Type B pancreatic cell (in vitro differentiated cells): ENCODE measurements at regions not wholly inside any gene's neighbourhood (a gene's known extent, or its start where the extent isn't known, plus 50 kb on each side); places are given as distances from the start of the nearest gene placed in this dataset.

Experiments
- DNase-seq: peaks from one replicate; pipeline ENCODE4 v3.0.0; 2021; ENCODE audit warnings: mixed read lengths; ENCODE audit not compliant: unreplicated experiment; ENCODE audit errors: extremely low spot score
- H3K27ac Mint-ChIP-seq: 2 replicates; pipeline ENCODE4 v1.8.0; 2021; ENCODE audit warnings: mild to moderate bottlenecking, mixed read lengths
- H3K27me3 Mint-ChIP-seq: 2 replicates; pipeline ENCODE4 v1.8.0; 2021; ENCODE audit warnings: mixed read lengths
- H3K36me3 Mint-ChIP-seq: 2 replicates; pipeline ENCODE4 v1.8.0; 2021; ENCODE audit warnings: mixed read lengths
- H3K4me1 Mint-ChIP-seq: one replicate; pipeline ENCODE4 v1.8.0; 2021; ENCODE audit warnings: mixed read lengths; ENCODE audit not compliant: unreplicated experiment
- H3K4me3 Mint-ChIP-seq: 2 replicates; pipeline ENCODE4 v1.8.0; 2021; ENCODE audit warnings: mild to moderate bottlenecking, mixed read lengths
- H3K9me3 Mint-ChIP-seq: 2 replicates; pipeline ENCODE4 v1.8.0; 2021; ENCODE audit warnings: mixed read lengths
- TF ChIP-seq, protein P1 (sequence below): fragments of 200-600 bp; sonication (generic); conservative IDR thresholded peaks from 2 replicates; pipeline ENCODE4 v1.5.0; 2021; ENCODE audit warnings: antibody characterized with exemption, mild to moderate bottlenecking

DNA sequence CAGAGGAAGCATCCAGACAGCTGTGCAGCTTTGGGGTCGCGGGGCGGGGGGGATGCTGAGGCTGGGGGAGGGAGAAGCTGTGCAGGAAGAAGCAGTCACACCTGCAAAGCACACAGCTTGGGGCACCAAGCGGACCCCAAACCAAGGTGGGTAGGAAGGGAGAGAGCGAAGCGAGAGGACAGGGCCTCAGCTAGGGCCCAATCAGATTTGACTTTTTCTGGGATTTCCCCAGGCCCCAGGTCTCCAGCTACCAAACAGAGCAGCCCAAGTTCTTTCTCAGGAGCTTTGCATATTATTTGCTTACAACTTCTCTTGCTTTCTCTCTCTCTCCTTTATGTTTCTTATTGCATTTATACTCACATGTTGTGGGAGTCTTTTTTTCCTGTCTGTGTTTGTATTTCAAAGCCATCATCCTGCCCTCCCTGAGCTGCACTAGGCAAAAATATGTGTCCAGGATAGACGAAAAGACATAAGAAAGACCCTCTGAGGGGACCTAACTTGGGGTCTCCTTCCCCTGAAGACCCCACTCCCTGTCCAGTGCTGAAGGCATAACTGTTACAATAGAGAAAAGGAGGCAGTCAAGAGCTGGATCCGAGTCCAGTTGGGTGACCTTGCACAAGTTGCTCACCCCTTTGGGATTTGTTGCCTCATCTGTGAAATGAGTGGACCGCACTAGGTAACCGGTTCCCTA is 50.6 kb upstream of the SMNDC1 start:
- H3K4me1 Mint-ChIP-seq = peaks cover 18% of the 10 kb centered on the region
- H3K4me3 Mint-ChIP-seq = no peak overlapping the region
- DNase-seq = no peak
- TF ChIP-seq, protein P1, sequence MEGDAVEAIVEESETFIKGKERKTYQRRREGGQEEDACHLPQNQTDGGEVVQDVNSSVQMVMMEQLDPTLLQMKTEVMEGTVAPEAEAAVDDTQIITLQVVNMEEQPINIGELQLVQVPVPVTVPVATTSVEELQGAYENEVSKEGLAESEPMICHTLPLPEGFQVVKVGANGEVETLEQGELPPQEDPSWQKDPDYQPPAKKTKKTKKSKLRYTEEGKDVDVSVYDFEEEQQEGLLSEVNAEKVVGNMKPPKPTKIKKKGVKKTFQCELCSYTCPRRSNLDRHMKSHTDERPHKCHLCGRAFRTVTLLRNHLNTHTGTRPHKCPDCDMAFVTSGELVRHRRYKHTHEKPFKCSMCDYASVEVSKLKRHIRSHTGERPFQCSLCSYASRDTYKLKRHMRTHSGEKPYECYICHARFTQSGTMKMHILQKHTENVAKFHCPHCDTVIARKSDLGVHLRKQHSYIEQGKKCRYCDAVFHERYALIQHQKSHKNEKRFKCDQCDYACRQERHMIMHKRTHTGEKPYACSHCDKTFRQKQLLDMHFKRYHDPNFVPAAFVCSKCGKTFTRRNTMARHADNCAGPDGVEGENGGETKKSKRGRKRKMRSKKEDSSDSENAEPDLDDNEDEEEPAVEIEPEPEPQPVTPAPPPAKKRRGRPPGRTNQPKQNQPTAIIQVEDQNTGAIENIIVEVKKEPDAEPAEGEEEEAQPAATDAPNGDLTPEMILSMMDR = no peak
- no peaks in the 10 kb centered on the region for H3K36me3 Mint-ChIP-seq
- peaks cover 16% of the 10 kb centered on the region for H3K27me3 Mint-ChIP-seq
- H3K9me3 Mint-ChIP-seq = peaks cover 3% of the 10 kb centered on the region
- no peak overlapping the region for H3K27ac Mint-ChIP-seq

- TF ChIP-seq, protein P1 = no peak
- H3K4me1 Mint-ChIP-seq = peaks cover 18% of the 10 kb centered on the region
- H3K27me3 Mint-ChIP-seq = peaks cover 16% of the 10 kb centered on the region
- no peak for DNase-seq
- no peaks in the 10 kb centered on the region for H3K36me3 Mint-ChIP-seq
- peaks cover 3% of the 10 kb centered on the region for H3K9me3 Mint-ChIP-seq
- no peak overlapping the region for H3K4me3 Mint-ChIP-seq
- H3K27ac Mint-ChIP-seq = peak overlapping the region; percentile 57
Observed at GRCh38 chr10:110355922-110356627, 51.4 kb upstream of the SMNDC1 start.

DNA sequence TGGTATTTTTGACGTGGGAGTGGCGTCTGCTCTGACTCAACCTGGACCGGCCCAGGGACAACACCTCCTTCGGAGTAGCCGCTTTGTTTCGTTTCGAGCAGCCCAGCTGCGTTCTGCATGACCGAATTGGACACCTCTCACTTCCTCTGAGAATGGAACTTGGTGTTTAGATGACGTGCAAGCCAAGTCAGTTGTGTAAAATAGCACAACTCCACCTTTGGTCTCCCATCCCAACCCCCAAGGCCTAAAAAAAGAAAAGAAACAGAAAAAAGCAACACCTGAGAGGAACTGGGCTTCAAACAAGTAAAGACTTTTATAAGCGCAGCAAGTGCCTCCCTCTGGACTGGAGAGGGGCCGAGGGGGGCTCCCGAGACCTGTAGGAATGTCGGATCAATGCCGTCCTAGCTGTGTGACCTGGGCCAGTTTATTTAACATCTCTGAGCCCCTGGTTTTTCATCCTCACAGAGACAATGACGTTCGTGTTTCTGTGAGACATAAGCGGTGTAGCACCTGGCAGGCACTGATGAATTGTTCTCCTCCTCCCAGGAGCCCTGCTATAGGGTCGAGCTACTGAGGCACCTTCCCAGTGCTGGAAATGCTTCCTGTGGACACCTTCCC is 52.0 kb upstream of the SMNDC1 start:
- peaks cover 3% of the 10 kb centered on the region for H3K9me3 Mint-ChIP-seq
- no peak overlapping the region for H3K4me3 Mint-ChIP-seq
- peaks cover 19% of the 10 kb centered on the region for H3K4me1 Mint-ChIP-seq
- no peaks in the 10 kb centered on the region for H3K36me3 Mint-ChIP-seq
- DNase-seq = no peak
- TF ChIP-seq, protein P1 = no peak
- H3K27me3 Mint-ChIP-seq = peaks cover 13% of the 10 kb centered on the region
- H3K27ac Mint-ChIP-seq = peak overlapping the region; percentile 57

GRCh38 chr10:110357252-110357780 is 52.6 kb upstream of the SMNDC1 start:
- no peak overlapping the region for H3K4me3 Mint-ChIP-seq
- H3K27me3 Mint-ChIP-seq = peaks cover 17% of the 10 kb centered on the region
- no peak overlapping the region for H3K27ac Mint-ChIP-seq
- peaks cover 3% of the 10 kb centered on the region for H3K9me3 Mint-ChIP-seq
- H3K36me3 Mint-ChIP-seq = no peaks in the 10 kb centered on the region
- peaks cover 23% of the 10 kb centered on the region for H3K4me1 Mint-ChIP-seq
- DNase-seq = no peak
- TF ChIP-seq, protein P1 = no peak

DNA sequence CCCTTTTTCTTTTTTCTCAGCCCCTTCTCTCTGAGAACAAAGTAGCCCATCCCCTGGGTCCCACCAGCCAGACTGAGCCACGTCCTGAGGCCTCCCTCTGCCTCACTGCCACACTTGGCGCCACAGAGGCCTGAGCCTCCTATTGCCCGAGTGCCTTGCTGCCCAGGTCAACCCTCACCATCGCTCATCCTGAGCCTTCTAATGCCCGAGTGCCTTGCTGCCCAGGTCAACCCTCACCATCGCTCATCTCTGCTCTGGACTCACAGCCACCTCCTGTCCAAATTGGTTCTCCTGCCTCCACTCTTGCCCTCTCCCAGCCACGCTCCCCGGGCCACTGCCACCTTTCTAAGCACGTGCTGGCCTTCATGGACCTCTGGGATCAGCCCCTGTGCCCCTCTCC is 53.2 kb upstream of the SMNDC1 start:
- no peak for DNase-seq
- Mint-ChIP-seq H3K4me3 (no peak overlapping the region), H3K4me1 (peaks cover 23% of the 10 kb centered on the region), H3K27ac (no peak overlapping the region), H3K9me3 (peaks cover 3% of the 10 kb centered on the region), H3K36me3 (no peaks in the 10 kb centered on the region), H3K27me3 (peaks cover 17% of the 10 kb centered on the region)
- TF ChIP-seq, protein P1 = no peak
